ENCODE measurements at regions not wholly inside any gene's neighbourhood (a gene's known extent, or its start where the extent isn't known, plus 50 kb on each side); places are given as distances from the start of the nearest gene placed in this dataset.

GRCh38 chr5:67263656-67264408, 67.2 kb upstream of the CD180 start:
- Histone ChIP-seq H3K4me1 (ENCODE audit: control insufficient read depth in 1 of 2, insufficient read depth in 2 of 2, low read depth in 1 of 2, low read length in 1 of 2) (peaks cover 17% of the 10 kb centered on the region in 2 experiments), H3K36me3 (replicated peaks in 1 of 2; ENCODE audit: control insufficient read depth in 1 of 2, insufficient read depth in 2 of 2, low read length in 1 of 2) (no peaks in the 10 kb centered on the region), H3K27ac (ENCODE audit: low read depth in 2 of 2, low read length in 1 of 2) (no peak overlapping the region), H3F3A (replicated peaks; ENCODE audit: insufficient read depth) (peaks cover 11% of the 10 kb centered on the region), H3K27me3 (ENCODE audit: insufficient read depth) (no peaks in the 10 kb centered on the region), H3K9me3 (no peaks in the 10 kb centered on the region), H3K4me3 (ENCODE audit: low read depth in 2 of 2, low read length in 1 of 2) (no peak overlapping the region), H4K20me1 (ENCODE audit: insufficient read depth) (no peaks in the 10 kb centered on the region), H3K9me2 (no peaks in the 10 kb centered on the region), H3K9ac (no peak overlapping the region), H3K79me2 (ENCODE audit: insufficient read depth) (no peaks in the 10 kb centered on the region), H2AFZ (ENCODE audit: low read depth) (no peak overlapping the region), H3K4me2 (no peak overlapping the region)
- ChIA-PET POLR2A (no interaction called here), CTCF (interaction anchor here (0.6 to 2.6 kb wide), 4 partner anchors 9 to 989 kb away, joined by 3 to 12 read pairs (median 4); no protein-coding TSS in a partner anchor)
- no peak for DNase-seq
- no peak for TF ChIP-seq RCOR1 (IDR thresholded peaks at IDR 0.05; ENCODE audit: low read length)
- no peak for TF ChIP-seq RFX5 (IDR thresholded peaks at IDR 0.05; ENCODE audit: low read length)
- TF ChIP-seq USF2 (IDR thresholded peaks at IDR 0.05; ENCODE audit: borderline replicate concordance, low read depth, low read length): no peak
- WGBS (ENCODE audit: low lambda C conversion rate): 78% methylated on average over 4 of the region's 4 CpGs

- DNase-seq: no peak
- H3F3A ChIP-seq (replicated peaks; ENCODE audit: insufficient read depth): peaks cover 2% of the 10 kb centered on the region
- CTCF ChIA-PET: interaction anchor here (1.0 to 2.0 kb wide), 3 partner anchors 8 to 990 kb away, joined by 4 to 7 read pairs (median 5); no protein-coding TSS in a partner anchor
- H3K27me3 ChIP-seq (ENCODE audit: insufficient read depth): no peaks in the 10 kb centered on the region
- H3K4me1 ChIP-seq (ENCODE audit: control insufficient read depth in 1 of 2, insufficient read depth in 2 of 2, low read depth in 1 of 2, low read length in 1 of 2): peaks cover 9 to 12% of the 10 kb centered on the region in 2 experiments
- no peak for TF ChIP-seq NFIC (IDR thresholded peaks at IDR 0.05; ENCODE audit: borderline replicate concordance)
- TF ChIP-seq PBX3 (IDR thresholded peaks at IDR 0.05): no peak
- TF ChIP-seq TCF12 (IDR thresholded peaks at IDR 0.05): no peak
- no peaks in the 10 kb centered on the region for H3K36me3 ChIP-seq (replicated peaks in 1 of 2; ENCODE audit: control insufficient read depth in 1 of 2, insufficient read depth in 2 of 2, low read length in 1 of 2)
- no peak overlapping the region for H3K27ac ChIP-seq (ENCODE audit: low read depth in 2 of 2, low read length in 1 of 2)
- H3K9me2 ChIP-seq: no peaks in the 10 kb centered on the region
- POLR2A ChIA-PET: no interaction called here
- no peaks in the 10 kb centered on the region for H3K79me2 ChIP-seq (ENCODE audit: insufficient read depth)
- H3K4me2 ChIP-seq: no peak overlapping the region
- no peak overlapping the region for H2AFZ ChIP-seq (ENCODE audit: low read depth)
- H4K20me1 ChIP-seq (ENCODE audit: insufficient read depth): no peaks in the 10 kb centered on the region
- no peak overlapping the region for H3K4me3 ChIP-seq (ENCODE audit: low read depth in 2 of 2, low read length in 1 of 2)
- H3K9ac ChIP-seq: no peak overlapping the region
- H3K9me3 ChIP-seq: no peaks in the 10 kb centered on the region
Observed at GRCh38 chr5:67262956-67263355, 66.4 kb upstream of the CD180 start.

- ChIA-PET CTCF (interaction anchor here (1.1 to 2.0 kb wide), 3 partner anchors 16 to 990 kb away, joined by 3 to 7 read pairs (median 5); no protein-coding TSS in a partner anchor), POLR2A (no interaction called here)
- H3K9ac ChIP-seq: no peak overlapping the region
- no peaks in the 10 kb centered on the region for H3K79me2 ChIP-seq (ENCODE audit: insufficient read depth)
- no peaks in the 10 kb centered on the region for H4K20me1 ChIP-seq (ENCODE audit: insufficient read depth)
- peaks cover 2 to 4% of the 10 kb centered on the region in 2 experiments; a peak in 1 of 4 replicates for H3K4me1 ChIP-seq (ENCODE audit: control insufficient read depth in 1 of 2, insufficient read depth in 2 of 2, low read depth in 1 of 2, low read length in 1 of 2)
- no peaks in the 10 kb centered on the region for H3K36me3 ChIP-seq (replicated peaks in 1 of 2; ENCODE audit: control insufficient read depth in 1 of 2, insufficient read depth in 2 of 2, low read length in 1 of 2)
- DNase-seq: no peak
- no peak overlapping the region for H3K4me3 ChIP-seq (ENCODE audit: low read depth in 2 of 2, low read length in 1 of 2)
- no peaks in the 10 kb centered on the region for H3K27me3 ChIP-seq (ENCODE audit: insufficient read depth)
- no peak overlapping the region for H3K4me2 ChIP-seq
- no peaks in the 10 kb centered on the region for H3K9me3 ChIP-seq
- H3K27ac ChIP-seq (ENCODE audit: low read depth in 2 of 2, low read length in 1 of 2): no peak overlapping the region
- no peak overlapping the region for H2AFZ ChIP-seq (ENCODE audit: low read depth)
- H3F3A ChIP-seq (replicated peaks; ENCODE audit: insufficient read depth): no peaks in the 10 kb centered on the region
- no peaks in the 10 kb centered on the region for H3K9me2 ChIP-seq
- 69% methylated on average over 5 of the region's 5 CpGs for WGBS (ENCODE audit: low lambda C conversion rate)
- TF ChIP-seq TEAD4 (IDR thresholded peaks at IDR 0.05; ENCODE audit: borderline replicate concordance, insufficient read depth): no peak
- no peak for TF ChIP-seq EZH2phosphoT487 (IDR thresholded peaks at IDR 0.05; ENCODE audit: borderline replicate concordance, low read depth)
- TF ChIP-seq RFX5 (IDR thresholded peaks at IDR 0.05; ENCODE audit: low read length): no peak
- TF ChIP-seq ZBTB33 (IDR thresholded peaks at IDR 0.05; ENCODE audit: borderline replicate concordance, low read depth): no peak
- TF ChIP-seq PBX3 (IDR thresholded peaks at IDR 0.05): no peak
- TF ChIP-seq RXRA (IDR thresholded peaks at IDR 0.05; ENCODE audit: borderline replicate concordance, low read depth): no peak
Observed at GRCh38 chr5:67262206-67262605, 65.6 kb upstream of the CD180 start.
